Thyroid gland (tissue), 4 donors: ENCODE measurements at regions not wholly inside any gene's neighbourhood (a gene's known extent, or its start where the extent isn't known, plus 50 kb on each side); places are given as distances from the start of the nearest gene placed in this dataset.

Source experiments
- DNase-seq, 2 donors: peaks; one replicate each; pipeline ENCODE4 v3.0.0-alpha.2; 2019
- H3K27ac ChIP-seq, 3 donors: fragments of 200-600 bp; sonication (generic); 1 replicate in 2 of 3; 2 replicates in 1 of 3; pipeline ENCODE4 v1.5.1; 2016 to 2019; ENCODE audit warnings: mild to moderate bottlenecking in 1 of 3, moderate library complexity in 1 of 3
- H3K27me3 ChIP-seq: fragments of 200-600 bp; sonication (generic); one replicate; pipeline ENCODE4 v1.5.1; 2019
- H3K36me3 ChIP-seq, 2 donors: fragments of 200-600 bp; sonication (generic); one replicate each; pipeline ENCODE4 v1.5.1; 2016 to 2019
- H3K4me1 ChIP-seq, 2 donors: fragments of 200-600 bp; sonication (generic); one replicate each; pipeline ENCODE4 v1.5.1; 2017 to 2019
- H3K4me3 ChIP-seq, 3 donors: fragments of 200-600 bp; sonication (generic); replicated peaks in 1 of 3; 1 replicate in 2 of 3; 2 replicates in 1 of 3; pipeline ENCODE4 v1.5.1; 2016; ENCODE audit warnings: mild to moderate bottlenecking in 1 of 3
- H3K9me3 ChIP-seq: fragments of 200-600 bp; sonication (generic); one replicate; pipeline ENCODE4 v1.5.1; 2017
- POLR2A ChIP-seq, 2 donors: fragments of 450-650 bp; IDR thresholded peaks; one replicate each; pipeline ENCODE4 v1.6.1; 2017; ENCODE audit warnings: antibody characterized with exemption in 2 of 2, mild to moderate bottlenecking in 2 of 2, moderate library complexity in 1 of 2
- WGBS, 2 donors: methylation state at CpG; one replicate each; pipeline ENCODE4 v1.1.5; 2017; 5-methylcytosine and 5-hydroxymethylcytosine counted together
- intact Hi-C: fragments of 100-400 bp; cut with DNase I; formaldehyde crosslinking; loops from one replicate; pipeline ENCODE4 v1.15.1; 2023
- TF ChIP-seq, protein P1 (sequence below), 6 experiments: fragments of 200-600 bp in 3 of 6; fragments of 450-650 bp in 3 of 6; sonication (generic) in 3 of 6; IDR thresholded peaks; one replicate each; pipeline ENCODE4 v1.5.1; 2016 to 2019; ENCODE audit warnings: antibody characterized with exemption in 6 of 6, mild to moderate bottlenecking in 2 of 6, inconsistent platforms in 1 of 6, moderate library complexity in 1 of 6

DNA sequence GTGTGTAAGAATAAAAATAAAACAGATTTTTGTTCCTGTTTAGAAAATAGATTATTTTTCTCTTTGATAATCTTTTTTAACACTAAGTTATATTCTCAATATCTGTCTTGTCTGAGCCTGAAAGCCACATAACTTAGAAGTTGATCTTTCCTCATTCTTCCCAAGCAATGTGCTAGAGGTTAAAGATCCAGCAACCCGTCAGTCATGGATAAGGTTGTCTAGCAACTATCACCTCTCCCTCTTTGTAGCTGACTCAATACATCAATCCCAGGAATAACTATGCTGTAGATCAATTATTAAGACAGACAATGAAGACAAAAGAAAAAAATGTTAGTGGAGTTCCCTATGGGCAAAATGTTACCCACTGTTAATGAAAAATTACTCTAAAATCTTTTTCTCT lies 813.1 kb upstream of the CCDC179 start:
- intact Hi-C loops: no loop called here
- TF ChIP-seq POLR2A (IDR thresholded peaks at IDR 0.05): no peak
- TF ChIP-seq, protein P1, sequence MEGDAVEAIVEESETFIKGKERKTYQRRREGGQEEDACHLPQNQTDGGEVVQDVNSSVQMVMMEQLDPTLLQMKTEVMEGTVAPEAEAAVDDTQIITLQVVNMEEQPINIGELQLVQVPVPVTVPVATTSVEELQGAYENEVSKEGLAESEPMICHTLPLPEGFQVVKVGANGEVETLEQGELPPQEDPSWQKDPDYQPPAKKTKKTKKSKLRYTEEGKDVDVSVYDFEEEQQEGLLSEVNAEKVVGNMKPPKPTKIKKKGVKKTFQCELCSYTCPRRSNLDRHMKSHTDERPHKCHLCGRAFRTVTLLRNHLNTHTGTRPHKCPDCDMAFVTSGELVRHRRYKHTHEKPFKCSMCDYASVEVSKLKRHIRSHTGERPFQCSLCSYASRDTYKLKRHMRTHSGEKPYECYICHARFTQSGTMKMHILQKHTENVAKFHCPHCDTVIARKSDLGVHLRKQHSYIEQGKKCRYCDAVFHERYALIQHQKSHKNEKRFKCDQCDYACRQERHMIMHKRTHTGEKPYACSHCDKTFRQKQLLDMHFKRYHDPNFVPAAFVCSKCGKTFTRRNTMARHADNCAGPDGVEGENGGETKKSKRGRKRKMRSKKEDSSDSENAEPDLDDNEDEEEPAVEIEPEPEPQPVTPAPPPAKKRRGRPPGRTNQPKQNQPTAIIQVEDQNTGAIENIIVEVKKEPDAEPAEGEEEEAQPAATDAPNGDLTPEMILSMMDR (IDR thresholded peaks at IDR 0.05): no peak
- DNase-seq: no peak
- no peaks in the 10 kb centered on the region for H3K36me3 ChIP-seq
- no peak overlapping the region for H3K27ac ChIP-seq
- no peaks in the 10 kb centered on the region for H3K4me1 ChIP-seq
- 85 to 88% methylated on average over 1 of the region's 1 CpG for WGBS, 2 donors
- H3K4me3 ChIP-seq: no peak overlapping the region
- H3K27me3 ChIP-seq: no peaks in the 10 kb centered on the region
- no peaks in the 10 kb centered on the region for H3K9me3 ChIP-seq

DNA sequence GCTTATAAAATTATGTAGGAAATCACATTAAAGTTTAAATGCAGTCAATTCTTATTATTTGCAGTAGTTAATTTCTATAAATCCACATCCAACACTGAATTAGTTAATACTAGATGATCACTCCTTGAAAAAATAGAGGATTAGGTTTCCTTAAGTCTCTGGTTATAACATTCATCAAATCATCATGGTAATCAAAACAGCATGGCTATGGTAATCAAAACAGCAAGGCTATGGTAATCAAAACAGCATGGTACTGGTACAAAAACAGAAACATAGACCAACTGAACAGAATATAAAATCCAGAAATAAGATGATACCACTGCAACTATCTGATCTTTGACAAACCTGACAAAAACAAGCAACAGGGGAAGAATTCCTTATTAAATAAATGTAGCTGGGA lies 814.6 kb upstream of the CCDC179 start:
- intact Hi-C loops: no loop called here
- TF ChIP-seq POLR2A (IDR thresholded peaks at IDR 0.05): no peak
- TF ChIP-seq, protein P1 (IDR thresholded peaks at IDR 0.05): no peak
- no peak overlapping the region for H3K4me3 ChIP-seq
- H3K4me1 ChIP-seq: no peaks in the 10 kb centered on the region
- no peak overlapping the region for H3K27ac ChIP-seq
- no peaks in the 10 kb centered on the region for H3K36me3 ChIP-seq
- H3K27me3 ChIP-seq: no peaks in the 10 kb centered on the region
- H3K9me3 ChIP-seq: no peaks in the 10 kb centered on the region
- no peak for DNase-seq

DNA sequence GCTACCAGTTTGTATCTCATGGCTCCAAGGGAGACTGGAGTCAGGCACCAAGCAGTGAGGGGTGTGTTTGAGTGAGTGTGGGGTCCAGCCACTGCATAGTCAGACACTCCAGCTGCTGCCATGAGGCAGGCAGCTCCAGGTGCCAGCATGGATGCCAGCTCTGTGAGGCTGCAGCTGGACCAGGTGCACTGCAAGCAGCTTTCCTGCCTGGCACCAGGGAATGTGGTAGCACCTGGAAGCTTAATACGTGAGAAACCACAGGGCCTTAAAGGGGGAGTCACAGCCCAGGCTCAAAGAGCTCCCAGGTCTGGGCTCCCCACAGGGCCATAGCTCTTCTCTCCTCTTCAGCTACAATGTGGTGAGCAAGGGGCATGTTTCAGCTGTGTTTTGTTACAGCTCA lies 817.8 kb upstream of the LUZP2 start:
- WGBS, 2 donors: 64 to 86% methylated on average over 1 of the region's 1 CpG
- Histone ChIP-seq H3K4me3 (no peak overlapping the region), H3K27me3 (no peaks in the 10 kb centered on the region), H3K9me3 (no peaks in the 10 kb centered on the region), H3K36me3 (no peaks in the 10 kb centered on the region), H3K27ac (no peak overlapping the region), H3K4me1 (no peaks in the 10 kb centered on the region)
- TF ChIP-seq, protein P1 (IDR thresholded peaks at IDR 0.05): no peak
- TF ChIP-seq POLR2A (IDR thresholded peaks at IDR 0.05): no peak
- intact Hi-C loops: no loop called here
- DNase-seq: no peak

DNA sequence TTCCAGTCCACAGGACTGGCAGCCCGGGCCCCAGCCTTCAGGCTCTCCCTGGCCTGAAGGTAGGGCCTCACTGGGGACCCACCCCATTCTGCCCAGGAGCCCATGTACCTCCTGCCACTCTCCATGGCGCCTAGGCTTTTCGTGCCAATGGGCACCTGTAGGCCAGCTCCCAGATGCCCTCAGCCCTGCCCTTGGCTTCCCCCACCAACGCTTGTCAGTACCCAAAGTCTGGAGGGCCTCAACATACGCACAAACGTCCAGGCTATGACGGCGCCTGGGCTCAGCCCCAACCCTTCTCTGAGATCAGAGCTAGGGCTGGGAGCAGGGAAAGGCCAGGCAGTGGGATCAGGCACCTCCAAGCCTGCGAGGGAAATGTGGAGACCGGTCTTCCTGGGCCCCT lies 816.9 kb upstream of the LUZP2 start:
- no peak for DNase-seq

DNA sequence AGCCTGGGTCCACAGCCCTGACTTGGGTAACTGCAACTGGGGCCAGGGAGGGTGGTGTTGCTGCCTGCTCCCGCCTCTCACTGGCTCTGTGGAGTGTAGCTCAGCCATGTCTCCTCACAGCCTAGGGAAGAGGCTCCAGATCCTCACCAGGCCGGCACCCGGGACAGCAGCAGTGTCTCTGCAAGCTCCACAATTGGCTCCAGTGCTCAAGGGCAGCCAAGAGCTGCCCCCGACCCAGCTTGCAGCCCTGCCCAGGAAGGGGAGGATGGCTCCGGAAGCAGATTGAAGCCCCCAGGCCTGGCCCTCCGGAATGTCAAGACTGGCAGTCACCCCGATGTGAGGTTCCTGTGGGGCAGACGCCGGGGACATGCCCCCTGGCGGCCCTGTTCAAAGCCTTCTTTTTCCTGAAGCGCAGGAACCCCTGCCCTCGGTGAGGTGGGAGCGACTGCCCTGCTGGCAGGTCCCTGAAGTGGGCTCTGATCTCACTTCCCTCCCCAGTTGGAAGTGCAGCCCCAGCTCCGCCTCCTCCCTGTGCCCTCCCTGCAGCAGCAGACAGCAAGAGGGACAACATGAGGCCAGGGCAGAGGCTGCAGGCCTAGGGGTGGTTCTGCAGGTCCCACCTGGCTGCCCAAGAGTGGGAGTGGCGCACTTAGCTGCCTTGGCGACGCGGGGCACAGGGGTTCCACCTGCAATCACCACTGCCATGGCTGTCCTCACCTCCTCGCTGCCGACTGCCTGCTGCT lies 816.2 kb upstream of the LUZP2 start:
- no peak for DNase-seq
- no peaks in the 10 kb centered on the region for H3K27me3 ChIP-seq
- 94 to 95% methylated on average over 17 to 18 of the region's 20 CpGs for WGBS, 2 donors
- no peak for TF ChIP-seq POLR2A (IDR thresholded peaks at IDR 0.05)
- TF ChIP-seq, protein P1 (IDR thresholded peaks at IDR 0.05): no peak
- no peaks in the 10 kb centered on the region for H3K36me3 ChIP-seq
- intact Hi-C loops: no loop called here
- no peak overlapping the region for H3K4me3 ChIP-seq
- H3K9me3 ChIP-seq: no peaks in the 10 kb centered on the region
- no peak overlapping the region for H3K27ac ChIP-seq
- H3K4me1 ChIP-seq: no peaks in the 10 kb centered on the region

More for the DNA sequence above, 816.9 kb upstream of the LUZP2 start:
- intact Hi-C loops: no loop called here
- H3K27me3 ChIP-seq: no peaks in the 10 kb centered on the region
- no peaks in the 10 kb centered on the region for H3K9me3 ChIP-seq
- H3K36me3 ChIP-seq: no peaks in the 10 kb centered on the region
- WGBS, 2 donors: 90 to 94% methylated on average over 3 to 6 of the region's 10 CpGs
- TF ChIP-seq, protein P1 (IDR thresholded peaks at IDR 0.05): no peak
- no peak for TF ChIP-seq POLR2A (IDR thresholded peaks at IDR 0.05)
- no peaks in the 10 kb centered on the region for H3K4me1 ChIP-seq
- no peak overlapping the region for H3K4me3 ChIP-seq
- H3K27ac ChIP-seq: no peak overlapping the region
